HS-27A (cell line): ENCODE measurements at regions not wholly inside any gene's neighbourhood (a gene's known extent, or its start where the extent isn't known, plus 50 kb on each side); places are given as distances from the start of the nearest gene placed in this dataset.

Experiments
- DNase-seq: peaks from one replicate; pipeline ENCODE4 v3.0.0-alpha.2; 2012; ENCODE audit warnings: low read depth, missing footprints

- DNase-seq = no peak
Observed at GRCh38 chr10:110355141-110355831, 50.6 kb upstream of the SMNDC1 start.

- DNase-seq = no peak
Observed at GRCh38 chr10:110355922-110356627, 51.4 kb upstream of the SMNDC1 start.

- DNase-seq = no peak
Observed at GRCh38 chr10:110356628-110357245, 52.0 kb upstream of the SMNDC1 start.

- no peak for DNase-seq
Observed at GRCh38 chr10:110357252-110357780, 52.6 kb upstream of the SMNDC1 start.

GRCh38 chr10:110357871-110358270 lies 53.2 kb upstream of the SMNDC1 start:
- no peak for DNase-seq

GRCh38 chr10:110358278-110358677 lies 53.6 kb upstream of the SMNDC1 start:
- DNase-seq = no peak

- DNase-seq = no peak
Observed at GRCh38 chr10:110358869-110359629, 54.3 kb upstream of the SMNDC1 start.

GRCh38 chr10:110360857-110361474 lies 56.2 kb upstream of the SMNDC1 start:
- no peak for DNase-seq

- DNase-seq = no peak
Observed at GRCh38 chr10:110361800-110362456, 57.2 kb upstream of the SMNDC1 start.

- DNase-seq = no peak
Observed at GRCh38 chr10:110363572-110364411, 59.1 kb upstream of the SMNDC1 start.

- DNase-seq = no peak
Observed at GRCh38 chr10:110364531-110364937, 59.8 kb upstream of the SMNDC1 start.

- DNase-seq = no peak
Observed at GRCh38 chr10:110365356-110366143, 60.8 kb upstream of the SMNDC1 start.

GRCh38 chr10:110366635-110367034 lies 61.9 kb upstream of the SMNDC1 start:
- DNase-seq = no peak

- DNase-seq = no peak
Observed at GRCh38 chr10:110368002-110368401, 63.3 kb upstream of the SMNDC1 start.

GRCh38 chr10:110368556-110368955 lies 63.8 kb upstream of the SMNDC1 start:
- DNase-seq = no peak

- DNase-seq = no peak
Observed at GRCh38 chr10:110370006-110370405, 65.3 kb upstream of the SMNDC1 start.

GRCh38 chr10:110372656-110373055 lies 67.9 kb upstream of the SMNDC1 start:
- DNase-seq = no peak

- DNase-seq = no peak
Observed at GRCh38 chr10:110373059-110373458, 68.3 kb upstream of the SMNDC1 start.

- no peak for DNase-seq
Observed at GRCh38 chr10:110373857-110374654, 69.3 kb upstream of the SMNDC1 start.
